ENCODE measurements at regions not wholly inside any gene's neighbourhood (a gene's known extent, or its start where the extent isn't known, plus 50 kb on each side); places are given as distances from the start of the nearest gene placed in this dataset.

GRCh38 chr18:75489493-75490190 lies 62.1 kb upstream of the SMIM21 start:
- peak; percentile 96 for DNase-seq (ENCODE audit: low read depth)

DNA sequence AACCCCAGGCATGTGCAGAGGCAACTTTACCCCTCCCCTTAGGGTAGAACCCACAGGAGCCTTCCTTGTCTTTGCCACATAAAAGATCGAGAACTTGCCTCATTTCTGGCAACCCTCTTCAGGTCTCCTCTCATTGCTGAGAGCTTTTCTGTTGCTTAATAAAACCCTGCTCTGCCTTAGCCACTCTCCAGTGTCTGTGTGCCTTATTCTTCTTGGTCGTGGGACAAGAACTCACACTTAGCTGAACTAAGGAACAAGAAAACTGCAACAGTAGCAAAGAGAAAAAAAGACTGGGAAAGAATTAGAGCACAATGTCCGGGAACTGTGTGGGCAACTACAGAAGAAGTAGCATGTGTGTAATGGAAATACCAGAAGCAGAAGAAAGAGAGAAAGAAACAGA lies 56.2 kb upstream of the SMIM21 start:
- no peak for DNase-seq (ENCODE audit: low read depth)

GRCh38 chr18:75482880-75483279 lies 55.4 kb upstream of the SMIM21 start:
- no peak for DNase-seq (ENCODE audit: low read depth)

GRCh38 chr18:75480487-75480886 lies 53.0 kb upstream of the SMIM21 start:
- DNase-seq (ENCODE audit: low read depth): no peak

DNA sequence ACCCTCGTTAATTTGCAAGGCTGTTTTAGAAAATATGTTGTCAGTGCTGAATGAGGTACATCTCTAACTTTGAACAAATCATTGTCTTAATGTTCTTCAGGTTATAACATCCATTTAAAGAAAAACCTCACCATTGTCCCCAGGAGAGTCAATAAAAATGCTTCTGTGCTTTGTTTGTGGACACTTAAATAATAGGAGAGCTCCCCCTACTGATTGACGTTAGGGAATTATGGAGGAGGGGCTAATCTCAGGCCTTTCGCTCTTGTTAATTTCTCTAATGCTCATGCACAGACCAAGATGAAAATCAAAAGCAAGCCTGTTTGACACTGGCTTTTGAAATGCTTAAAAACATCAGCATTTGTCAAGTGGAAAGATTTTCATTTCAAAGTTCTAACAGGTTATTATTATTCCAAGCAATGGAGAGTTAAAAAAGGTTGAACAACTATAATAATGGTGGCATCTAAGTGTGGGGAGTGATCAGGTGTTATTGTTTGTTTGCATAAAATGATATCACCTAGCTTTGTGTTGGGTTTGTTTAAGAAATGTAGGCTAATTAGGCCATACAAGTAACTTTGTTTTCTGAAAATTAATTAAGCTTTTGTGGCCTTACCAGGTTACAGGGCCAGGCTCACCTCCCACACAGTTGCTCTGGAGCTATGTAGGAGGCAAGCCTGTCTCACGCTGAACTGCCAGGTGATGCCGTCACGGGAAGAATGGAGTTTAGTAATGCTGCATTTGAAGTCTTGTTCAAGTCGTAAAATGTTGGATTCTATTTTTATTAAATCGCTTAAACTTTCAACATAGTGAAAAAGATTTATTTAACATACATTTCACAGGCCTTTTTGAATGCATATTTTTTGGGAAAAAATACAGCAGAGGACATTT lies 51.7 kb upstream of the SMIM21 start:
- DNase-seq (ENCODE audit: low read depth): peak; percentile 73

DNA sequence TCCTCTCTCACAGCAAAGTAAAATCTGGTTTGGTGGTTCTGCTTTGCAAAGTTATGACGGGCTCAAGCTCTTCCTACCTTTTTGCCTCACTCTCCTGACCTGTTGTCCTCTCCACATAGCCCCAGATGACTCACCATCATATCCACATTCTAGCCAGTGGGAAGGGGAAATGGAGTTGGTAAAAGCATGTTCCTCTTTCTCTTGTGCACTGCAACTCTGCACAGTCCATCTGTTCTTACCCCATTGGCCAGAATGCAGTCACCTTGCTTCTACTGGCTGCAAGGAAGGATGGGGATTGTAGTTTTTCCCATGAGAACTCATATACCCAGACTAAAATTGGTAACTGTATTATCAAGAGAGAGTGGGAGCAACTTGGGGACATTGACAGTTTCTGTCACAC lies 50.4 kb upstream of the SMIM21 start:
- DNase-seq (ENCODE audit: low read depth): peak; percentile 40

Data from ELR (cell line).